T1000 (cell line): ENCODE measurements at regions not wholly inside any gene's neighbourhood (a gene's known extent, or its start where the extent isn't known, plus 50 kb on each side); places are given as distances from the start of the nearest gene placed in this dataset.
"Not testable (repeated sequence)": the region's sequence is repeated elsewhere in the genome, so short reads cannot be mapped to it uniquely, and the experiment has no call there.

Source experiments
- DNase-seq: peaks from one replicate; lab custom pipeline; 2025; ENCODE audit warnings: mixed read lengths; lab: John Stamatoyannopoulos, UW

GRCh38 chr20:16801919-16802651, 53.9 kb downstream of the OTOR start:
- peak; percentile 22 for DNase-seq

GRCh38 chr20:16802652-16802935, 54.4 kb downstream of the OTOR start:
- no peak for DNase-seq

- DNase-seq = peak; percentile 44
Measured at GRCh38 chr20:16803965-16804792, 56.0 kb downstream of the OTOR start.

- DNase-seq = no peak
Measured at GRCh38 chr20:16804793-16805187, 56.6 kb downstream of the OTOR start.

- DNase-seq = no peak
Measured at GRCh38 chr20:16806061-16806460, 57.9 kb downstream of the OTOR start.

GRCh38 chr20:16806886-16807285, 58.7 kb downstream of the OTOR start:
- no peak for DNase-seq

GRCh38 chr20:16808796-16809195, 60.6 kb downstream of the OTOR start:
- no peak for DNase-seq

GRCh38 chr20:16810216-16810615, 62.1 kb downstream of the OTOR start:
- no peak for DNase-seq

GRCh38 chr20:16816192-16816591, 68.0 kb downstream of the OTOR start:
- no peak for DNase-seq

- no peak for DNase-seq
Measured at GRCh38 chr20:16819483-16819882, 71.3 kb downstream of the OTOR start.

- peak; percentile 9 for DNase-seq
Measured at GRCh38 chr20:16821211-16822089, 73.3 kb downstream of the OTOR start.

GRCh38 chr20:16824664-16825063, 76.5 kb downstream of the OTOR start:
- no peak for DNase-seq

- DNase-seq = no peak
Measured at GRCh38 chr20:16828666-16829305, 80.6 kb downstream of the OTOR start.

GRCh38 chr20:16835690-16836089, 87.5 kb downstream of the OTOR start:
- DNase-seq = not testable (repeated sequence)

- no peak for DNase-seq
Measured at GRCh38 chr20:16842486-16843120, 94.4 kb downstream of the OTOR start.

- DNase-seq = no peak
Measured at GRCh38 chr20:16844406-16844805, 96.2 kb downstream of the OTOR start.

GRCh38 chr20:16846006-16846405, 97.8 kb downstream of the OTOR start:
- DNase-seq = no peak

GRCh38 chr20:16848061-16848460, 99.9 kb downstream of the OTOR start:
- no peak for DNase-seq

- no peak for DNase-seq
Measured at GRCh38 chr20:16848526-16848925, 100.4 kb downstream of the OTOR start.

GRCh38 chr20:16860914-16861313, 112.8 kb downstream of the OTOR start:
- no peak for DNase-seq

- no peak for DNase-seq
Measured at GRCh38 chr20:16861708-16862107, 113.5 kb downstream of the OTOR start.

GRCh38 chr20:16863303-16863702, 115.1 kb downstream of the OTOR start:
- no peak for DNase-seq
